GM12878 (cell line): ENCODE measurements at regions not wholly inside any gene's neighbourhood (a gene's known extent, or its start where the extent isn't known, plus 50 kb on each side); places are given as distances from the start of the nearest gene placed in this dataset.

Source experiments
- CBFB ChIP-seq: IDR thresholded peaks from 2 replicates; pipeline ENCODE4 v1.6.1; 2016; ENCODE audit warnings: antibody characterized with exemption, low read depth
- CREB1 ChIP-seq: IDR thresholded peaks from 2 replicates; pipeline ENCODE4 v1.6.1; 2012; ENCODE audit warnings: low read depth, mild to moderate bottlenecking, inconsistent platforms
- EZH2 ChIP-seq: IDR thresholded peaks from 2 replicates; pipeline ENCODE4 v1.6.1; 2012; ENCODE audit warnings: low read depth, mild to moderate bottlenecking, control low read depth, inconsistent platforms, low read length, borderline replicate concordance; ENCODE audit not compliant: control insufficient read depth
- MEF2A ChIP-seq: IDR thresholded peaks from 2 replicates; pipeline ENCODE4 v1.6.1; 2011; ENCODE audit warnings: low read depth, mild to moderate bottlenecking, low read length, moderate library complexity; ENCODE audit not compliant: insufficient read depth
- POLR2A ChIP-seq: IDR thresholded peaks from 2 replicates; pipeline ENCODE4 v1.6.1; 2011; ENCODE audit warnings: low read depth, mild to moderate bottlenecking, low read length
- RCOR1 ChIP-seq: conservative IDR thresholded peaks from 2 replicates; pipeline ENCODE4 v1.6.1; 2012; ENCODE audit warnings: low read depth, low read length, improper control_type of control experiment
- SPI1 ChIP-seq: IDR thresholded peaks from 2 replicates; pipeline ENCODE4 v1.6.1; 2011; ENCODE audit warnings: low read depth, mild to moderate bottlenecking, low read length, moderate library complexity, borderline replicate concordance; ENCODE audit not compliant: insufficient read depth
- STAT1 ChIP-seq: fragments of 450-650 bp; conservative IDR thresholded peaks from 2 replicates; pipeline ENCODE4 v1.6.1; 2014; ENCODE audit warnings: antibody characterized with exemption, mild to moderate bottlenecking
- TAF1 ChIP-seq: IDR thresholded peaks from 2 replicates; pipeline ENCODE4 v1.6.1; 2011; ENCODE audit warnings: mild to moderate bottlenecking, low read depth, low read length, borderline replicate concordance
- YY1 ChIP-seq: IDR thresholded peaks from 2 replicates; pipeline ENCODE4 v1.6.1; 2011; ENCODE audit warnings: low read depth, mild to moderate bottlenecking, low read length
- ZNF384 ChIP-seq: IDR thresholded peaks from 2 replicates; pipeline ENCODE4 v1.6.1; 2012; ENCODE audit warnings: low read depth, mild to moderate bottlenecking, low read length, improper control_type of control experiment, borderline replicate concordance
- TF ChIP-seq, protein P1 (sequence below), 3 experiments: IDR thresholded peaks in 2 of 3; conservative IDR thresholded peaks in 1 of 3; 2 replicates each; pipeline ENCODE4 v1.5.1; 2011; ENCODE audit warnings: low read depth in 3 of 3, low read length in 3 of 3, mild to moderate bottlenecking in 3 of 3, control low read depth in 2 of 3, moderate library complexity in 2 of 3, inconsistent platforms in 1 of 3, mixed read lengths in 1 of 3; ENCODE audit not compliant: control insufficient read depth in 2 of 3, insufficient read depth in 1 of 3; ENCODE audit errors: extremely low read depth in 1 of 3
- TF ChIP-seq, protein P2 (sequence below): IDR thresholded peaks from 2 replicates; pipeline ENCODE4 v1.6.1; 2012; ENCODE audit warnings: mild to moderate bottlenecking, low read depth, low read length

DNA sequence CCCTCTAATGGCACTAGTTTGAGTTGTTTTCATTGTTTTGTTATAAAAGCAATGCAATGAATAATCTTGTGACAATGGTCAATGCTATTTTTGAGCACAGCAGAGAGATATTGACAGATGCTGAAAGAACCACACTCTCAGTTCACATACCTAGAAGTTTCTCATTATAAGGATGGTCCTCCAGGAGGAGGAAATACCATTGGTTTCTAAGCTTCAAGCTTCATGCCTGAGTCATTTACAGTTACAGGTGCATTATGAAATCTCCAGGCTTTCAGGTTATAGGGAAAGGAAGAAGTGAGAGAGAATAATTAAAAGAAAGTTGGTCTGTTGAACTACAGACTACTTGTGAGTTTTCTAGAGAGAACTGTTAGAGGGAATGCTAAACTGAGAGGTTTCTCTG is 75.3 kb downstream of the PWWP3B start:
- TF ChIP-seq RCOR1 (no peak), ZNF384 (no peak), CBFB (no peak), POLR2A (no peak), EZH2 (no peak), CREB1 (no peak), MEF2A (no peak), STAT1 (no peak), TAF1 (no peak), YY1 (no peak), SPI1 (no peak)
- TF ChIP-seq, protein P1, sequence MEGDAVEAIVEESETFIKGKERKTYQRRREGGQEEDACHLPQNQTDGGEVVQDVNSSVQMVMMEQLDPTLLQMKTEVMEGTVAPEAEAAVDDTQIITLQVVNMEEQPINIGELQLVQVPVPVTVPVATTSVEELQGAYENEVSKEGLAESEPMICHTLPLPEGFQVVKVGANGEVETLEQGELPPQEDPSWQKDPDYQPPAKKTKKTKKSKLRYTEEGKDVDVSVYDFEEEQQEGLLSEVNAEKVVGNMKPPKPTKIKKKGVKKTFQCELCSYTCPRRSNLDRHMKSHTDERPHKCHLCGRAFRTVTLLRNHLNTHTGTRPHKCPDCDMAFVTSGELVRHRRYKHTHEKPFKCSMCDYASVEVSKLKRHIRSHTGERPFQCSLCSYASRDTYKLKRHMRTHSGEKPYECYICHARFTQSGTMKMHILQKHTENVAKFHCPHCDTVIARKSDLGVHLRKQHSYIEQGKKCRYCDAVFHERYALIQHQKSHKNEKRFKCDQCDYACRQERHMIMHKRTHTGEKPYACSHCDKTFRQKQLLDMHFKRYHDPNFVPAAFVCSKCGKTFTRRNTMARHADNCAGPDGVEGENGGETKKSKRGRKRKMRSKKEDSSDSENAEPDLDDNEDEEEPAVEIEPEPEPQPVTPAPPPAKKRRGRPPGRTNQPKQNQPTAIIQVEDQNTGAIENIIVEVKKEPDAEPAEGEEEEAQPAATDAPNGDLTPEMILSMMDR (IDR thresholded peaks at IDR 0.05 in 2 of 3, conservative IDR thresholded peaks at IDR 0.05 in 1 of 3; ENCODE audit: control insufficient read depth in 2 of 3, extremely low read depth in 1 of 3, insufficient read depth in 1 of 3, low read depth in 3 of 3, low read length in 3 of 3), result no peak
- TF ChIP-seq, protein P2, sequence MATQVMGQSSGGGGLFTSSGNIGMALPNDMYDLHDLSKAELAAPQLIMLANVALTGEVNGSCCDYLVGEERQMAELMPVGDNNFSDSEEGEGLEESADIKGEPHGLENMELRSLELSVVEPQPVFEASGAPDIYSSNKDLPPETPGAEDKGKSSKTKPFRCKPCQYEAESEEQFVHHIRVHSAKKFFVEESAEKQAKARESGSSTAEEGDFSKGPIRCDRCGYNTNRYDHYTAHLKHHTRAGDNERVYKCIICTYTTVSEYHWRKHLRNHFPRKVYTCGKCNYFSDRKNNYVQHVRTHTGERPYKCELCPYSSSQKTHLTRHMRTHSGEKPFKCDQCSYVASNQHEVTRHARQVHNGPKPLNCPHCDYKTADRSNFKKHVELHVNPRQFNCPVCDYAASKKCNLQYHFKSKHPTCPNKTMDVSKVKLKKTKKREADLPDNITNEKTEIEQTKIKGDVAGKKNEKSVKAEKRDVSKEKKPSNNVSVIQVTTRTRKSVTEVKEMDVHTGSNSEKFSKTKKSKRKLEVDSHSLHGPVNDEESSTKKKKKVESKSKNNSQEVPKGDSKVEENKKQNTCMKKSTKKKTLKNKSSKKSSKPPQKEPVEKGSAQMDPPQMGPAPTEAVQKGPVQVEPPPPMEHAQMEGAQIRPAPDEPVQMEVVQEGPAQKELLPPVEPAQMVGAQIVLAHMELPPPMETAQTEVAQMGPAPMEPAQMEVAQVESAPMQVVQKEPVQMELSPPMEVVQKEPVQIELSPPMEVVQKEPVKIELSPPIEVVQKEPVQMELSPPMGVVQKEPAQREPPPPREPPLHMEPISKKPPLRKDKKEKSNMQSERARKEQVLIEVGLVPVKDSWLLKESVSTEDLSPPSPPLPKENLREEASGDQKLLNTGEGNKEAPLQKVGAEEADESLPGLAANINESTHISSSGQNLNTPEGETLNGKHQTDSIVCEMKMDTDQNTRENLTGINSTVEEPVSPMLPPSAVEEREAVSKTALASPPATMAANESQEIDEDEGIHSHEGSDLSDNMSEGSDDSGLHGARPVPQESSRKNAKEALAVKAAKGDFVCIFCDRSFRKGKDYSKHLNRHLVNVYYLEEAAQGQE, result no peak
